ENCODE measurements at regions not wholly inside any gene's neighbourhood (a gene's known extent, or its start where the extent isn't known, plus 50 kb on each side); places are given as distances from the start of the nearest gene placed in this dataset.
"Not testable (repeated sequence)": the region's sequence is repeated elsewhere in the genome, so short reads cannot be mapped to it uniquely, and the experiment has no call there.

DNA sequence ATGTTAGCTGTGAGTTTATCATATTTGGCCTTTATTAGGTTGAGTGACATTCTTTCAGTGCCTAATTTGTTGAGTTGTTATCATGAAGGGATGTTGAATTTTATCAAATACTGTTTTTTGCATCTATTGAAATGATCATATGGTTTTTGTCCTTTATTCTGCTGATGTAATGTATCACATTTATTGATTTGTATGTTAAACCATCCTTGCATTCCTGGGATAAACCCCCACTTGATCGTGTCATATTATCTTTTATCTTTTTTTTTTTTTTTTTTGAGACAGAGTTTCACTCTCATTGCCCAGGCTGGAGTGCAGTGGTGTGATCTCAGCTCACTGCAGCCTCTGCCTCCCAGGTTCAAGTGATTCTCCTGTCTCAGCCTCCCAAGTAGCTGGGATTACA is 51.9 kb upstream of the MFGE8 start:
- H3K4me2 ChIP-seq; H4K20me1 ChIP-seq (ENCODE audit: low read depth); H3K79me2 ChIP-seq (ENCODE audit: low read depth); H3K36me3 ChIP-seq; DNase-seq (ENCODE audit: low spot score); H3K27ac ChIP-seq; H3K9me3 ChIP-seq (ENCODE audit: low read depth); H3F3A ChIP-seq (ENCODE audit: low read depth); H3K27ac Mint-ChIP-seq; H3K9ac ChIP-seq; H2AFZ ChIP-seq (replicated peaks); H3K27me3 ChIP-seq; H3K36me3 Mint-ChIP-seq; H3K4me3 Mint-ChIP-seq; H3K4me1 Mint-ChIP-seq; H3K27me3 Mint-ChIP-seq (ENCODE audit: insufficient read depth, low read depth); H3K4me3 ChIP-seq; H3K4me1 ChIP-seq: not testable (repeated sequence)
- peaks cover 38% of the 10 kb centered on the region for H3K9me3 Mint-ChIP-seq

DNA sequence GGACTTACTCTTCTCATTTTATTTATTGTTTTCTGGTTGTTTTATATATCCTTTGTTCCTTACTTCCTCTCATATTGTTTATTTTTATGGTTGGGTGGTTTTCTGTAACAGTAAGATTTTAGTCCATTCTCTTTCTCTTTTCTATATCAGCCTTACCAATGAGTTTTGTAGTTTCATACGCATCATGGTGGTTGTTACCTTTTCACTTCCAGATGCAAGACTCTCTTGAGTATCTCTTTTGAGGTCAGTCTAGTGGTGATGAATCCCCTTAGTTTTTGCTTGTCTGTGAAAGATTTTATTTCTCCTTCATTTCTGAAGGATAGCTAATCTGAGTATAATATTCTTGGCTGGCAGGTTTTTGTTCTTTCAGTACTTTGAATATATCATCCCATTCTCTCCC is 57.1 kb upstream of the MFGE8 start:
- H2AFZ ChIP-seq (replicated peaks): no peak overlapping the region
- H3K4me1 ChIP-seq: no peaks in the 10 kb centered on the region
- no peaks in the 10 kb centered on the region for H4K20me1 ChIP-seq (ENCODE audit: low read depth)
- DNase-seq (ENCODE audit: low spot score): no peak
- no peak for TF ChIP-seq EZH2phosphoT487 (IDR thresholded peaks at IDR 0.05)
- TF ChIP-seq, protein P1, sequence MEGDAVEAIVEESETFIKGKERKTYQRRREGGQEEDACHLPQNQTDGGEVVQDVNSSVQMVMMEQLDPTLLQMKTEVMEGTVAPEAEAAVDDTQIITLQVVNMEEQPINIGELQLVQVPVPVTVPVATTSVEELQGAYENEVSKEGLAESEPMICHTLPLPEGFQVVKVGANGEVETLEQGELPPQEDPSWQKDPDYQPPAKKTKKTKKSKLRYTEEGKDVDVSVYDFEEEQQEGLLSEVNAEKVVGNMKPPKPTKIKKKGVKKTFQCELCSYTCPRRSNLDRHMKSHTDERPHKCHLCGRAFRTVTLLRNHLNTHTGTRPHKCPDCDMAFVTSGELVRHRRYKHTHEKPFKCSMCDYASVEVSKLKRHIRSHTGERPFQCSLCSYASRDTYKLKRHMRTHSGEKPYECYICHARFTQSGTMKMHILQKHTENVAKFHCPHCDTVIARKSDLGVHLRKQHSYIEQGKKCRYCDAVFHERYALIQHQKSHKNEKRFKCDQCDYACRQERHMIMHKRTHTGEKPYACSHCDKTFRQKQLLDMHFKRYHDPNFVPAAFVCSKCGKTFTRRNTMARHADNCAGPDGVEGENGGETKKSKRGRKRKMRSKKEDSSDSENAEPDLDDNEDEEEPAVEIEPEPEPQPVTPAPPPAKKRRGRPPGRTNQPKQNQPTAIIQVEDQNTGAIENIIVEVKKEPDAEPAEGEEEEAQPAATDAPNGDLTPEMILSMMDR (IDR thresholded peaks at IDR 0.05): no peak
- no peak for TF ChIP-seq EZH2 (IDR thresholded peaks at IDR 0.05)
- H3K4me3 ChIP-seq: no peak overlapping the region
- H3K4me1 Mint-ChIP-seq: peaks cover 3% of the 10 kb centered on the region
- H3K9ac ChIP-seq: no peak overlapping the region
- no peak overlapping the region for H3K27ac ChIP-seq
- no peaks in the 10 kb centered on the region for H3F3A ChIP-seq (ENCODE audit: low read depth)
- H3K9me3 ChIP-seq (ENCODE audit: low read depth): peaks cover 3% of the 10 kb centered on the region
- no peaks in the 10 kb centered on the region for H3K79me2 ChIP-seq (ENCODE audit: low read depth)
- H3K4me2 ChIP-seq: no peak overlapping the region
- peaks cover 6% of the 10 kb centered on the region for H3K27me3 Mint-ChIP-seq (ENCODE audit: insufficient read depth, low read depth)
- H3K4me3 Mint-ChIP-seq: no peak overlapping the region
- no peak overlapping the region for H3K27ac Mint-ChIP-seq
- no peaks in the 10 kb centered on the region for H3K36me3 ChIP-seq
- no peaks in the 10 kb centered on the region for H3K27me3 ChIP-seq
- H3K36me3 Mint-ChIP-seq: peaks cover 4% of the 10 kb centered on the region
- H3K9me3 Mint-ChIP-seq: peaks cover 39% of the 10 kb centered on the region

DNA sequence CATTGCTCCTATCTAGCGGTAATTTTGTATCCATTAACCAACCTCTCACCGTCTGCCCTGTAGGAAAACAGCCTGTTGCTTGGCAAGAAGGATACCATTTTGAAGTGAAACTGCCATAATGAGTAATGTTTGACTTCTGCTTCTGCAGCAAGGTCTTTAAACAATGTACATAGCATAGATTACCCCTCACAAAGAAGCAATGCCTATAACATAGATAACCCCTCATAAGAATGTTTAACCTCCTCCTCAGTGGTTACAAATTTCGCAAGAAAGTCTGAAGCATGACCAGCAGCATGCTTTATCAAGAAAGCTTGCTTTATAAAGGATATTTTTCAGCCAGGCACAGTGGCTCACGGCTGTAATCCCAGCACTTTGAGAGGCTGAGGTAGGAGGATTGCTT is 61.2 kb upstream of the MFGE8 start:
- H3K27ac Mint-ChIP-seq: no peak overlapping the region
- H2AFZ ChIP-seq (replicated peaks): no peak overlapping the region
- H3K36me3 Mint-ChIP-seq: peaks cover 4% of the 10 kb centered on the region
- no peaks in the 10 kb centered on the region for H3K4me1 ChIP-seq
- H3K9me3 ChIP-seq (ENCODE audit: low read depth): peaks cover 3% of the 10 kb centered on the region
- H3K79me2 ChIP-seq (ENCODE audit: low read depth): no peaks in the 10 kb centered on the region
- peaks cover 6% of the 10 kb centered on the region for H3K27me3 Mint-ChIP-seq (ENCODE audit: insufficient read depth, low read depth)
- no peak overlapping the region for H3K27ac ChIP-seq
- peaks cover 3% of the 10 kb centered on the region for H3K4me1 Mint-ChIP-seq
- no peaks in the 10 kb centered on the region for H3K36me3 ChIP-seq
- H3F3A ChIP-seq (ENCODE audit: low read depth): peaks cover 5% of the 10 kb centered on the region
- H3K4me2 ChIP-seq: no peak overlapping the region
- no peak for TF ChIP-seq EZH2phosphoT487 (IDR thresholded peaks at IDR 0.05)
- H3K27me3 ChIP-seq: no peaks in the 10 kb centered on the region
- peaks cover 22% of the 10 kb centered on the region for H3K9me3 Mint-ChIP-seq
- no peak overlapping the region for H3K4me3 ChIP-seq
- H3K4me3 Mint-ChIP-seq: no peak overlapping the region
- no peak for DNase-seq (ENCODE audit: low spot score)
- H4K20me1 ChIP-seq (ENCODE audit: low read depth): no peaks in the 10 kb centered on the region
- H3K9ac ChIP-seq: no peak overlapping the region

DNA sequence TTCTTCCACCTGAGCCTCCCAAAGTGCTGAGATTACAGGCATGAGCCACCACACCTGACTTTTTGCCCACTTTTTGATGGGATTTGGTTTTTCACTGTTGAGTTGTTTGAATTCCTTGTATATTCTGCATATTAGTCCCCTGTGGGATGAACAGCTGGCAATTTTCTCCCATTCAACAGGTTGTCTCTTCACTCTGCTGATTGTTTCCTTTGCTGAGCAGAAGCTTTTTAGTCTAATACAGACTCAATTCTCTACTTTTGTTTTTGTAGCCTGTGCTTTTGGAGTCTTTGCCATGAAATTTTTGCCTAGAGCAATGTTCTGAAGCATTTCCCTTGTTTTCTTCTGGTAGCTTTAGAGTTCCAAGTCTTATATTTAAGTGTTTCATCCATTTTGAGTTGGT is 62.7 kb upstream of the MFGE8 start:
- Histone ChIP-seq H3F3A (ENCODE audit: low read depth) (peaks cover 5% of the 10 kb centered on the region), H4K20me1 (ENCODE audit: low read depth) (no peaks in the 10 kb centered on the region), H3K27me3 (no peaks in the 10 kb centered on the region), H3K4me3 (no peak overlapping the region), H3K36me3 (no peaks in the 10 kb centered on the region), H3K9me3 (ENCODE audit: low read depth) (no peaks in the 10 kb centered on the region), H3K4me2 (no peak overlapping the region), H3K27ac (no peak overlapping the region), H2AFZ (replicated peaks) (no peak overlapping the region), H3K4me1 (no peaks in the 10 kb centered on the region), H3K79me2 (ENCODE audit: low read depth) (no peaks in the 10 kb centered on the region), H3K9ac (no peak overlapping the region)
- H3K4me1 Mint-ChIP-seq: peaks cover 3% of the 10 kb centered on the region
- DNase-seq (ENCODE audit: low spot score): no peak
- peaks cover 11% of the 10 kb centered on the region for H3K9me3 Mint-ChIP-seq
- H3K27ac Mint-ChIP-seq: no peak overlapping the region
- H3K36me3 Mint-ChIP-seq: peaks cover 4% of the 10 kb centered on the region
- peaks cover 8% of the 10 kb centered on the region for H3K27me3 Mint-ChIP-seq (ENCODE audit: insufficient read depth, low read depth)
- no peak overlapping the region for H3K4me3 Mint-ChIP-seq
- no peak for TF ChIP-seq EZH2 (IDR thresholded peaks at IDR 0.05)
- TF ChIP-seq, protein P1 (IDR thresholded peaks at IDR 0.05): no peak
- no peak for TF ChIP-seq EZH2phosphoT487 (IDR thresholded peaks at IDR 0.05)
